ENCODE measurements at regions not wholly inside any gene's neighbourhood (a gene's known extent, or its start where the extent isn't known, plus 50 kb on each side); places are given as distances from the start of the nearest gene placed in this dataset.

DNA sequence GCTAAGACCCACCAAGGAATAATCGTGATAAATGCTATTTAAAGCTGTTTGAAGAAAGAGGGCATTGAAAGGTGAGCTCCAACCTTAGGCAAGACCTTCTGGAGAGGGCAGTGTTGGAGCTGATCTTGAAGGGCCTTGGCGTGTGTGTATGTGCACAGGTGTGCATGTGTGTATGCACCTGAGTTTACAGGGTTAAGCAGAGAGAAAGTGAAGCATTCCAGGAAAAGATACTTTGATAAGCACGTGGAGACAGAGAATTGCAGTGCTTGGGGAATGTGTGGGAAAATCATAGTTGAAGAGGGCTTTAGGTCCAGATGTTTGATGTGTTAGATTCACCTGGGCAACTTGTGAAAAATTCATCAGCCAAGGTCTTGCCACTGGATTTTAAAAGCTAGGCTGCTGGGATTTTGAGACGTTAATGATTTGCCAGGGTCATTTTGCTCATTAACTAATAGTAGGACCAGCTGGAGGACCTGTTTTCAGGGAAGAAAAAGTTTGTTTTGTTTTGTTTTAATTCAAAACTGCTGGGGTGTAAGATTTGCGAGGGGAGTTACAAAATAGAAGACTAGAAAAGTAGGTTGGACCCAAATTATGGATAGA, 78.3 kb upstream of the ANKRD55 start:
- Mint-ChIP-seq H3K9me3 (peaks cover 0 to 11% (median 3%) of the 10 kb centered on the region in 9 donors), H3K27ac (peak overlapping the region in 1 of 10 donors; percentile 53), H3K36me3 (peaks cover 0 to 5% (median 0%) of the 10 kb centered on the region in 3 donors), H3K4me3 (no peak overlapping the region), H3K27me3 (peaks cover 0 to 4% (median 0%) of the 10 kb centered on the region in 5 donors), H3K4me1 (peaks cover 1 to 9% (median 4%) of the 10 kb centered on the region in 4 donors)
- ATAC-seq = no peak
- DNase-seq = no peak
- POLR2A ChIA-PET = no interaction called here

DNA sequence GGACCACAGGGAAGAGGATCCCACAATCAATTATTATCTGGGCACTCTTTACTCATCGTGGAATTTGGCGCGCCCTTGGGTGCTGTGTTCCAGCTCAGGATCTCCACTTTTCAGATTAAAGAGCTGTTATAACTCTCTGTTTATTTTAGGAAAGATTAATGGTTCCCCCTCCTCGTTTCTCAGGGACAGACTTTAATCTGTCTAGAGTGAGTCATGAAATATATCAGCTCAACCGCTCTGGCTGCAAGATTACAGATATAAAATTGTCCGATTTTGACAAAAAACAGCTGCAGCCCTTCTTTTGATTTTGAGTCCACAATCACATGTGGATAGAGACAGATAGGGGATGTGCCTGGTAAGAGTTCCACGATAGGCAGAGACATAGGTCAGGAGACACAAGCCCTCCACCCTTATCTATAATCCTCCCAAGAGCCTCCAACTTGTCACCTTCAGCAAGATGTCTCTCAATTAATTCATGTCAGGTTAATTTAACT, 77.6 kb upstream of the ANKRD55 start:
- no peak overlapping the region for H3K27ac Mint-ChIP-seq
- POLR2A ChIA-PET = no interaction called here
- ATAC-seq (no peak), DNase-seq (no peak)
- H3K9me3 Mint-ChIP-seq = peaks cover 0 to 16% (median 6%) of the 10 kb centered on the region in 9 donors
- peaks cover 0 to 11% (median 2%) of the 10 kb centered on the region in 3 donors for H3K36me3 Mint-ChIP-seq
- H3K4me3 Mint-ChIP-seq = no peak overlapping the region
- H3K27me3 Mint-ChIP-seq = peaks cover 0 to 4% (median 0%) of the 10 kb centered on the region in 5 donors
- peaks cover 0 to 6% (median 2%) of the 10 kb centered on the region in 4 donors for H3K4me1 Mint-ChIP-seq

GRCh38 chr5:56309262-56309826, 76.2 kb upstream of the ANKRD55 start:
- ATAC-seq (no peak), DNase-seq (no peak)
- POLR2A ChIA-PET = no interaction called here
- Mint-ChIP-seq H3K4me3 (no peak overlapping the region), H3K9me3 (peaks cover 0 to 20% (median 6%) of the 10 kb centered on the region in 9 donors), H3K36me3 (peaks cover 0 to 14% (median 2%) of the 10 kb centered on the region in 3 donors), H3K27ac (no peak overlapping the region), H3K27me3 (peaks cover 0 to 4% (median 0%) of the 10 kb centered on the region in 5 donors), H3K4me1 (peaks cover 0 to 2% (median under 1%) of the 10 kb centered on the region in 4 donors)

DNA sequence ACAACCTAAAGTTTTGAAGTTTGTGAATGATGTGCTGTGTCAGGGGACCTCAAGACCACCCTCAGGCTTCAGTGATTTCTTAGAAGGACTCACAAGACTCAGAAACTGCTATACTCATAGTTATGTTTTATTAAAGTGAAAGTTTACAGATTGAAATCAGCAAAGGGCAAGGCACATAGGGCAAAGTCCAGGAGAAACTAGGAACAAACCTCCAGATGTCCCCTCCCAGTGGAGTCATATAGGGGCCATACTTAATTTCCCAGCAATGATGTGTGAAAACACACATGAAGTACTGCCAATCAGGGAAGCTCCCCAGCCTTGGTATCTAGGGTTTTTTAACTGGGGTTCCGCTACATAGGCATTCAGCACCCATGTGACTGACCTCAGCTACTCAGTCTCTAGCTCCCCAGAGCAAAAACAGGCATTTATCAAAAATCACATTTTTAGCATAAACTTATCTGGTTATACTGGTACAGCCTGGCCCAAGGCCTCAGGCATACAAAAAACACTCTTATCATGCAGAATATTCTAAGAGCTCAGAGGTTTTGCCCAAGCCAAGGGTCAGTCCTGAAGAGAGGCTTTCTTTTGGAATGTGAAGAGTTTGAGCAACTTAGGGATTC, 74.7 kb upstream of the ANKRD55 start:
- H3K9me3 Mint-ChIP-seq = peaks cover 0 to 20% (median 6%) of the 10 kb centered on the region in 9 donors
- H3K4me1 Mint-ChIP-seq = peaks cover 0 to 2% (median under 1%) of the 10 kb centered on the region in 4 donors
- H3K36me3 Mint-ChIP-seq = peaks cover 0 to 14% (median 2%) of the 10 kb centered on the region in 3 donors
- ATAC-seq = no peak
- no peak for DNase-seq
- H3K4me3 Mint-ChIP-seq = no peak overlapping the region
- peaks cover 0 to 4% (median 0%) of the 10 kb centered on the region in 5 donors for H3K27me3 Mint-ChIP-seq
- POLR2A ChIA-PET = no interaction called here
- peak overlapping the region in 1 of 10 donors; percentile 19 for H3K27ac Mint-ChIP-seq

GRCh38 chr5:56306433-56307150, 73.5 kb upstream of the ANKRD55 start:
- ATAC-seq = no peak
- POLR2A ChIA-PET = interaction anchor here (0.6 kb wide), 1 partner anchor 563 kb away, joined by 3 read pairs; no protein-coding TSS in a partner anchor
- Mint-ChIP-seq H3K4me1 (peaks cover 0 to 1% (median 0%) of the 10 kb centered on the region in 4 donors), H3K4me3 (no peak overlapping the region), H3K36me3 (peaks cover 0 to 14% (median 2%) of the 10 kb centered on the region in 3 donors), H3K27me3 (peaks cover 0 to 4% (median 0%) of the 10 kb centered on the region in 5 donors), H3K9me3 (peaks cover 0 to 20% (median 6%) of the 10 kb centered on the region in 9 donors), H3K27ac (no peak overlapping the region)
- no peak for DNase-seq

DNA sequence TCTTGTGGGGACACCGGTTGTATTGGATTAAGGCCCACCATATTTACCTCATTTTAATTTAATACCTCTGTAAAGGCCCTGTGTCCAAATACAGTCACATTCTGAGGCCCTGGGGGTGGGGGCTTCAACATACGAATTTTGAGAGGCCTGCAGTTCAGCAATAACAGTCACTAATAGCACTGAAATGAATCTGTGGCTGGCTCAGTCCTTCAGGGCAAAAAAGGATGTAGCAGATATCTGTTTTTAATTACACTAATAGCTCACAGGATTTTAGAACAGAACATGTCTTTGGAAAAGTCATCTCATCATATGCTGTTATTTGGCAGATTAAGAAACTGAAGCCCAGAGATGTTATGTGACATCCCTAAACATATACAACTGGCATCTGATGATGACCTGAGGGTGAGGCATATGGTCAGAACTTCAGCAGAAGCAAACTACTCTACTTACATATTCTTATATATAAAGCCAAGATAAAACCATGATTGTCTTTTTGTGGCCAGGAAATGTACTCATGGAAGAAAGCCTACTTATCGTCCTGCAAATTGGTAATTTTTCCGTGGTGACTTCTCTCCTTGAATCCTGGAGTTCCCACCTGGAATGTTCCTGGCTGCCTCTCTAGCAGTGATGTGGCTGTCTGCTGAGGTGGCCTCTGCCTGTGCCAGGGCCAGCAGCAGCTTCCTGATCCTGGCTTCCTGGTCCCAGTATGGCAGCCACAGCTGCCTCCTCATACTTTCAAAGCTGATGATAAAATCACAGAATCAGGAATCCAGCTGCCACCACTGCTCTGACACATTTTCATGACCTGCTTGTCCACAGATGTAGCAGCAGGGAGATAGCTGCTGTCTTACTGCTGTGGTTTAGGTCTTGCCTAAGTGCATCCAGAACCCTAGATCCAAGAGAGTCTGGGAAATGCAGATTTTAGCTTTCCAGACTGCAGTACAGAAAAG, 72.1 kb upstream of the ANKRD55 start:
- DNase-seq (no peak), ATAC-seq (no peak)
- peaks cover 0 to 14% (median 2%) of the 10 kb centered on the region in 3 donors for H3K36me3 Mint-ChIP-seq
- peaks cover 0 to 20% (median 6%) of the 10 kb centered on the region in 9 donors for H3K9me3 Mint-ChIP-seq
- peaks cover 0 to 4% (median 0%) of the 10 kb centered on the region in 5 donors for H3K27me3 Mint-ChIP-seq
- no peaks in the 10 kb centered on the region for H3K4me1 Mint-ChIP-seq
- peak overlapping the region in 1 of 10 donors; percentile 8 for H3K27ac Mint-ChIP-seq
- no peak overlapping the region for H3K4me3 Mint-ChIP-seq
- POLR2A ChIA-PET = no interaction called here

DNA sequence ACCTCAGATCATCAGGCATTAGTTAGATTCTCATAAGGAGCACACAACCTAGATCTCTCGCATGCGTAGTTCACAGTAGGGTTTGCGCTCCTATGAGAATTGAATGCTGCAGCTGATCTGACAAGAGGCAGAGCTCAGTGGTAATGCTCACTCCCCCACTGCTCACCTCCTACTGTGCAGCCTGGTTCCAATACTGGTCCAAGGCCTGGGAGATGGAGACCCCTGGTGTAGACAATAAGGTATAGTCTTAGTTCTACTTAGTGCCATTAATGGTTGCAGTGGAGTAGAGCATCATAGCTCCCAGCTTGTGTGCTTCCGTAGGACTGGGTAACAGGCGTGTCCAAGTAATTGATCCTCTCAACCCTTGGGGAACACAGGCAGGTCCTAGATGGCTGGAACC, 70.4 kb upstream of the ANKRD55 start:
- Mint-ChIP-seq H3K27ac (no peak overlapping the region), H3K4me3 (no peak overlapping the region), H3K9me3 (peaks cover 0 to 20% (median 6%) of the 10 kb centered on the region in 9 donors), H3K4me1 (no peaks in the 10 kb centered on the region), H3K36me3 (peaks cover 0 to 14% (median 2%) of the 10 kb centered on the region in 3 donors), H3K27me3 (no peaks in the 10 kb centered on the region)
- POLR2A ChIA-PET = no interaction called here
- ATAC-seq (no peak), DNase-seq (no peak)

GRCh38 chr5:56302027-56302426, 68.9 kb upstream of the ANKRD55 start:
- Mint-ChIP-seq H3K27me3 (no peaks in the 10 kb centered on the region), H3K27ac (no peak overlapping the region), H3K4me3 (no peak overlapping the region), H3K36me3 (peaks cover 0 to 14% (median 2%) of the 10 kb centered on the region in 3 donors), H3K4me1 (no peaks in the 10 kb centered on the region), H3K9me3 (peaks cover 0 to 16% (median 3%) of the 10 kb centered on the region in 9 donors)
- DNase-seq = no peak
- no peak for ATAC-seq
- POLR2A ChIA-PET = no interaction called here

DNA sequence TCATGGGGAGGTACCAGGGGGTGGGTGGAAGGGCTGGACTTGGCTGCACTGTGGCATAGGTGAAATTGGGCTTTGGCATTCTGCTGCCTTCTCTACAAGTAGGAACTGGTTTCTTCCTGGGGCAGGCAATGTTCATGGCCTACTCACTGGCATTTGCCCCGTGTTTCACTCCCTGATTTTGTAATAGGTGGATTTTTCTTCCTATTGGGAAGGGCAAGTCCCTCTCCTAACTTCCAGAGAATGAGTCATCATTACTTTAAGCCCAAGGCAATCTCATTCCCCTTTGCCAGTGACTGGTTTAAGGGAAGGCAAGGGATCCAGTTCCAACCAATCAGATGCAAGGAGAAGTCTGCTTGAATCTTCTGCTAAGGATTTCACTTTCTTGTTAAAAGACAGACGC, 67.9 kb upstream of the ANKRD55 start:
- H3K9me3 Mint-ChIP-seq = peaks cover 0 to 7% (median 0%) of the 10 kb centered on the region in 9 donors
- no peaks in the 10 kb centered on the region for H3K4me1 Mint-ChIP-seq
- ATAC-seq (no peak), DNase-seq (no peak)
- peak overlapping the region in 1 of 10 donors; percentile 18 for H3K27ac Mint-ChIP-seq
- H3K36me3 Mint-ChIP-seq = peaks cover 0 to 6% (median 0%) of the 10 kb centered on the region in 3 donors
- H3K27me3 Mint-ChIP-seq = no peaks in the 10 kb centered on the region
- H3K4me3 Mint-ChIP-seq = no peak overlapping the region
- POLR2A ChIA-PET = no interaction called here

GRCh38 chr5:56299212-56299611, 66.1 kb upstream of the ANKRD55 start:
- Mint-ChIP-seq H3K27ac (no peak overlapping the region), H3K36me3 (no peaks in the 10 kb centered on the region), H3K27me3 (no peaks in the 10 kb centered on the region), H3K9me3 (peaks cover 0 to 2% (median 0%) of the 10 kb centered on the region in 9 donors), H3K4me1 (no peaks in the 10 kb centered on the region), H3K4me3 (no peak overlapping the region)
- DNase-seq (no peak), ATAC-seq (no peak)
- POLR2A ChIA-PET = no interaction called here

- DNase-seq (no peak), ATAC-seq (no peak)
- H3K36me3 Mint-ChIP-seq = no peaks in the 10 kb centered on the region
- H3K27ac Mint-ChIP-seq = no peak overlapping the region
- H3K27me3 Mint-ChIP-seq = peaks cover 0 to under 1% (median 0%) of the 10 kb centered on the region in 5 donors
- H3K4me1 Mint-ChIP-seq = no peaks in the 10 kb centered on the region
- H3K4me3 Mint-ChIP-seq = no peak overlapping the region
- H3K9me3 Mint-ChIP-seq = peaks cover 0 to 2% (median 0%) of the 10 kb centered on the region in 9 donors
- POLR2A ChIA-PET = no interaction called here
These were observed 65.4 kb upstream of the ANKRD55 start for GRCh38 chr5:56298336-56299090.
